ENCODE measurements at regions not wholly inside any gene's neighbourhood (a gene's known extent, or its start where the extent isn't known, plus 50 kb on each side); places are given as distances from the start of the nearest gene placed in this dataset.

DNA sequence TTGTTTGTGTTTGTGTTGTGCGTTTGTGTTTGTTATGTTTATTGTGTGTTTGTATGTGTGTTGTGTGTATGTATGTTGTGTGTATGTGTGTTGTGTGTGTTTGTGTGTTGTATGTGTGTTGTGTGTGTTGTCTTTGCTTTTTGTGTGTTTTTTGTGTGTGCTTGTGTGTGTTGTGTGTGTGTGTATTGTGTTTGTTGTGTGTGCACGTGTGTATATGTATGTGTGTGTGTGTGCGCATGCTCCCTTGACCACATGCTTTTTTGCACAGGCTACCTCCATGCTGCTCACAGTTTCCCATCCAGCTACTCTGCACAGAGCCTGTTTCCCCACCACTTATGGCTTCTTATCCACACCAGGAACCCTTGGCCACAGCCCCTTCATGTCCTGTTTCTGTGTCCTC is 720.0 kb upstream of the ADAMTS16 start:
- DNase-seq: no peak

DNA sequence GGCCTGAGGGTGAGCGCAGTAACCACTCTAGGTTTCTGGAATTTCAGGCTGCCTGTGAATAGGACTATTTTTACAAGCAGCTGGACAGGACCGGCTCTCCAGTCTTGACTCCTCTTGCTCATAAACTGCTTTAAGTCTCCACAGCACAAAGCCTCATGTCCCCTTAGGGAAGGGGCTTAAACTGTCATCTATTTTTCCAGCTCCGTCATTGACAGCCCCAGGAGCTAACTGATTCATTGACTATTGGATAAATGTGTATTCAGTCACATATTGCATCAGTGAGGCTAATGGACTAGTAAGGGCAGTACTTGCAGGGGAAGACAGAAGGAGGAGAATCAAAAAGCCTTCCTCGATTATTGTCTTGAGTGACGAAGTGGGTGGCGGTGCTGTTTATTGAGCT is 719.4 kb upstream of the ADAMTS16 start:
- no peak for DNase-seq

DNA sequence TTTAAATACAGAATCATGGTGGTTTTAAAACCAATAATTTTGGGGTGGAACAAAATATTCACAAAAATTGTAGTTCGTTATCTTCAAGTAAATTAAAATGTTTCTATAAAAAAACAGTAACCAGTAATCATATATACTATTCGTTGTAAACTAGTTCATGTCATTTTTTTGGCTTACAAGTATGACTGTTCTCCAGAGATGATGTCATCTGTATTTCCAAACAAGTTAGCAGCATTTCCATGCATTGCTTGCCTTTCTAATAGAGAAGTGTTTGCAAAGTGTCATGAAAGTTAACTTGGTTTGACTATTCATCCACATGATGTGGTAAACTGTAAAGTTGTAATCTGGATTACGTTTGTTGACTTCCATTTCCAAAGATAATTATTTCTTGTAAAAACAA is 717.9 kb upstream of the ADAMTS16 start:
- DNase-seq: no peak

DNA sequence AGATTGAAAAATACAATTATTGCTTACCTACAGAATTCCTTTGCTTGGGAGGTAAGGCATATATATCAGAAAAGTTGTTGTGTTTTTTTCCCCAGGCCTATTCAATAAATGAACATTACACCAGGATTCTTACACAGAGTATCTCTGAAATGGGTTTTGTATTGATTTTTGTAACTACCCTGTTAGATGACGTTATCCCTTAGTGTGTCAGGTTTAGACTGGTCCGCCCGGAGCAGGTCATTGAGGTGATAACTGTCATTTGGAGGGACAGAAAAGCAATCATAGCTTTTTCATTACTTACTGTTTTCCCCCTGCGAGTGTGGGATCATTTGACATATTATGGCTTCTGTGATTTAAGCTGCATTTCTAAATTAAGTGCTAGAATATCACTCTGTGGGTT is 715.2 kb upstream of the ADAMTS16 start:
- no peak for DNase-seq

DNA sequence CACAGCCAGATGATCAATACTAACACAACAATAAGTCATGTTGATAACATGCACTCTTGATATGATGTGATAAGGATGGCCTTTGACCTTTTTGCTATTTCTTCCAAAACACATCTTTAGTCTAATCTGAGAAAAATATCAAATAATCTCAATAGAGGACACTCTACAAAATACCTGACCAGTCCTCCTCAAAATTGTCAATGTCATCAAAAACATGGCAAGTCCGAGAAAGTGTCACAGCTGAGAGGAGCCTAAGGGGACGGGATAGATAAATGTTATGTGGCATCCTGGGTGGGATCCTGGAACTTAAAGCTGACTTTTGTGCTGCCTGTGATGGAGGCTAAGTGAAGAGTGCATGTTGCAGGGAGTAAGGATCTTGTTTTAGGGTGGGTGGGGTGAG is 699.6 kb upstream of the ADAMTS16 start:
- no peak for DNase-seq

GRCh38 chr5:4442221-4442620 is 697.9 kb upstream of the ADAMTS16 start:
- no peak for DNase-seq

DNA sequence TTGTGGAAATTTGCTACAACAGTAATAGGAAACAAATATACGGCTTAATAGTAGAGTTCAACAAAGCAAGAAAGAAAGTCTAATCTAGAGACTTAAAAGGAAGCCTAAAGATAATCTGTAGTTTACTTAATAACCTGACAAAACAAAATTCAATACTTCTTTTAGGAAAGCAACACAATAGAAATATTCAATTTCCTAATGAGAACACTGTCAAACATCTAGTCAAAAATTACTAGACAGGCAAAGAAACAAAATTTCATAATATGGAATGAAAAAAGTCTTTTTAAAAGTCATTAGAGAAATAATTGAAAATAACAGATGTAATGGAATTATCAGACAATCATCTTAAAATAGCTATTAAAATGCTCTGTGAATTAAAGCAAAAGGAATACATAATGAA is 692.5 kb upstream of the ADAMTS16 start:
- no peak for DNase-seq

- no peak for DNase-seq
These were observed 686.5 kb upstream of the ADAMTS16 start for GRCh38 chr5:4453655-4454054.

- DNase-seq: no peak
These were observed 660.7 kb upstream of the ADAMTS16 start for GRCh38 chr5:4479426-4479825.

DNA sequence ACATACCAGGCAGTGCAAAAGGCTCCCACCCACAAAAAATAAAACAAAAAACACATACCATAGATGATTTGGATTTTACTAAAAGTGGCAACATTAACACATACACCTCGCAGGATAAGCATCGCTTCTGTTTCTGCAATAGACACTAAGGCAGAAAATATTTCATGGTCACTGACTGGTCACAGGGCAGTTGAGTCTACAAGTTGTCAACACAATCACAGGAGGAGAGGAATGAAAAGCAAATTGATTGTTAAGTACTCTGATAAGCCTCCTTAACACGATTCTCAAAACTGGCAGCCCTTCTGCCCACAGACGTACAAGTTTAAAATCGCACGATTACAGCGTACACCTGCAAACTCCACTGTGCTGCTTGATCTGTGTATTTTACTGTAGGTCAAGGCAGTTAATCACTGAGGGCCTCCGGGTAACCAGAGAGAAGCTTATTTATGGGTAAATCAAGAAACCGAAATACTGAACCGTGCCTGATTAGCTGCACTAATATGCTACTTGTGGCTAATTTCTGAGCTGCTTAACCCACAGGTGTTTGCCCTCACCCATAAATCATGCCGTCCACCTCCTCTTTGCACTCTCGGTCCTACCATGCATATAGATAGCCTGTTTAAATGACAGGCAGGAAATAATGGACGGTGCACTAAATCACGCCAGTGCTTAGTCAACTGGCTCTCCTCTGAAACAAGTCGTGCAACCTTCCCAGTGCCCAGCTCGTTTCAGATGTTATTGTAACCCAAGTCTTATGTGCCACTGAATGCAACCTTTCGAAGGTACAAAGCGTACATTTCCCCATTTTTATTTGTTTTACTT is 659.4 kb upstream of the ADAMTS16 start:
- peak; percentile 9 for DNase-seq

DNA sequence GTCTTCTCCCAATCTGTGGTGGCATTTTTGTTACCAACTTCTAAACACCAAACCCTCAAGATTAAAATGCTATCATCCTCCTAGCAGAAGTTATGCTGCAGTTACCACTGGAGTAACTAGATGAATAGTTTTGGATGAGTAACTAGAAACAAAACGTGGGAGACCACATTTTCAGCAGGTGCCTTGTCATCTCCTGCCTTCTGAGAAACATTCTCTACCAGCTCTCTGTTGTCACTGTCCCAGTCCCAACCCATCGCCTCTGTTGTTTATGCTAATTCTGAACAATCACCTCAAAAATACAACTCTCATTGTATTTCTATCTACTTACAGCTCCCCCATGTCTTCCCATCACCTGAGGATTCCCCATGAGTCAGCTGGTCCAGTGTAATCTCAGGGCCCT is 652.5 kb upstream of the ADAMTS16 start:
- DNase-seq: no peak

DNA sequence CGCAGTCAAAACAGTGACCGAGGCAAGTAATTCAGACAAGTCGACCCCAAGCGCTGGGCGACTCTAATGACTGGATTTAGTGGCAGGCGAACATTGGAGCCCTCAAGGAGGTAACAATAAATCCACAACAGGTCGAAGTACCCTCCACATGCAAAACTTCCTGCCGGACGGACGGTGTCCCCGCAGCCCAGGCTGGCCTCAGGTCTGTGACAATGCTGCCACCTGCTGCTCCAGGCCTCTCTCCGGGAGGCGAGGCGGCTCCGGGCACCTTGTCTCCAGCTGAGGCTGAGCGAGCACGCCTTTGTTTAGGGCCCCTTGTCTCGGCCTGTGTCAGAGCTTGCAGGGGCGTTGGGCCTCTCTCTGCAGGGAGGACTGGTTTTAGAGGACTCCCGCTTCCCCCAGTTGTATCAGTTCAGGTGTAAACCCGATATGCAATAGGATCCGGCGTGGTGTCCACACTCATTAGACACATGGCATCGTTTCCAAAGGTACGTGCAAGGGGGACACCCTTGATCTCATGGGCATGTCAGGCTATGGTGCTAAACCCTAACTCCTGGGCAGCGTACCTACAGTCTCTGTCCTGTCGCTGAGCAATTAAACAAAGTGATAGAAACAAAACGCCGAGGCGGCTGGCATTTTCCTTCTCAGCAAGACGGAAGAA is 628.0 kb upstream of the ADAMTS16 start:
- DNase-seq: no peak

- DNase-seq: no peak
These were observed 626.7 kb upstream of the ADAMTS16 start for GRCh38 chr5:4513381-4513780.

GRCh38 chr5:4514067-4514648 is 626.0 kb upstream of the ADAMTS16 start:
- DNase-seq: peak; percentile 56

DNA sequence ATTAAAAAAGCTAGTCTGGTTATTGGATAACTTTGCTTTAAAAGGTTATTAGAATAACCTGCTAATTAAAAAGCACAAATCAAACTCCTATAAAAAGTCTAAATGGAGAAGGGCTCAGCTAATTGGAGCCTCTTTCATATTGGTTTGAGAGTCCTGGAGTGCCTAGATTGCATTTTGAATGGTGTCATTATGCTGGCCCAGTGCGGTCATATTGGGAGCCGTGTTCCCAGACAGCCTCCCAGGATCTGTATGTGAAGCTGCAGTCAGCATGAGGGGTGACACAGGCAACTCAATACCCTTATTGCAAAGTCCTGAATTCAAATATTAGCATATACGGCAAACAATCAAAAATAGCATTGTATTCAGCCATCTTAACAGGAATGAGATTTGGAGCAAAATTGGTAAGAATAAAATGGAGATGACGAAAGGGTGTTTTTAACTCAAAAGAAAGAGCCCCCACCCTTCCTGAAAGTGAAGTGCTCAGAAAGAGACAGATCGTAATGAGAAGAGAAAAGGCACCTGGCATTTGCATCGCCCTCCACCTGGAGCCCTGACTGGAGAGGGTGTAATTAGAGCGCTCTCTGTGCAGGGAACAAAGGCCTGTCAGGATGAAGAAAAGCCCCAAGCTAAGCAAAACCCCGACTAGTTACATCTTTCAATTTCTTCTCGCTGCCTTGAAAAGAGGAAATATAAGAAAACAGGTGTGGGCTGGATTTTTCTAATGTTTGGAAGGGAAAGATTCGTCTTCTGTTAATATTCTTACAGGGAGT is 621.0 kb upstream of the ADAMTS16 start:
- DNase-seq: peak; percentile 75

DNA sequence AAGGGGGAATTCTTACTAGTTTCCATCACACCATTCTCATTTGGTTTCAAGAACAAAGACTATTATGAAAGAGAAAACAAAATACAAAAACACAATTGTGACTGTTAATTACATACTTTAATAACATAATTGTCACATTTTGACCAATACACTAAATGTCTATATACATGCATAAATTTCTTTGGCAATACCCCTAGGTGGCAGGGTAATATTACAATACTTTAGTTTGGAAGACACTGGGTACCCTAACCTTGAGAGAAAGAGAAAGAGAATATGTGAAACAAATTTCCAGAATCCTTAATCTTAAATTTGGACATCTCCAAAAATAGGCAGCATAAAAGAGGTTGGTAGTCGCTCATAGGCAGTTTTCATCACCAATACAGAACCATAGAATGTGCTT is 619.6 kb upstream of the ADAMTS16 start:
- no peak for DNase-seq

- no peak for DNase-seq
These were observed 617.1 kb upstream of the ADAMTS16 start for GRCh38 chr5:4523038-4523437.

DNA sequence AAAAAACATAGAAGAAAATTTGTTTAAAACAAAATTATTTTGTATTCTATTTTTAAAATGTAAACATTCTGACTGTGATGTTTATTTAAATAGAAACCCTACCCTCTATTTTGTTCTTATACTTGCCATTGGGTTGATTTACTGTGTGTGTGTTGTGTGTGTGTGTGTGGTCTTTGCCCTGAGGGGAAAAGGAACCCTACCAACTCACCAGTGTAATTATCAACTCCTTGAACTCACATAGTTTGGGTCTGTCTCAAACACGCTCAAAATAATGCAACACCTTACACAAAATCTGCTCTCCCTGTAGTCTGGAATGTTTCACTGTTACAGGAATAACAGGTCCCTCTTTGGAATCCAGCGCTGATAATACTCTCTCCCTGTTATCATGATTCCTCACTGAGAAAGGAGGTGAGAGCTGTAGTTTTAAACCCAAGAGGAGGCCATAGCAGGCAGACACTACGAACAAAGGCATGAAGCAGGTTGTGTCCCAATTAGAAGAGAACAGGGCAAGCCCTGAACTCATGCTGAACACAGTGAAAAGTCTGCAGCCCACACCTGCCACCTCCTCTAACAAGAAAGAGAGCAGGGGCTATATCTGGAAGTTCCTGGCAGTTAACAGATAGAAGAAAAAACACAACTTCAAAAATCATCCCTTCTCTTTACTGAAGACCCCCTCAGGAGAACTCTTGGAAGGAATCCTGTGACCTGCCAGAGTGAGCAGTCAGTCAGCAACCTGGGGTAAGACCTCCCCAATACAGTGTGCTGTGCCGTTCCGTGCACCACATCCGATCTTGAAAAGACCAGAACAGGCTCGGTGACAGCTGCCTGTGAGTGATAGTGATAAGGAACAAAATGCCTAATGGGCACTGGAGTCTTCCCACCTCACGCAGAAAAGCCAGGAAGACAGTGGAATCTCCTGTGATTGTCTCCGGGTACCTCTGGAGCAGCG is 608.1 kb upstream of the ADAMTS16 start:
- no peak for DNase-seq

- DNase-seq: no peak
These were observed 607.4 kb upstream of the ADAMTS16 start for GRCh38 chr5:4532705-4533080.

DNA sequence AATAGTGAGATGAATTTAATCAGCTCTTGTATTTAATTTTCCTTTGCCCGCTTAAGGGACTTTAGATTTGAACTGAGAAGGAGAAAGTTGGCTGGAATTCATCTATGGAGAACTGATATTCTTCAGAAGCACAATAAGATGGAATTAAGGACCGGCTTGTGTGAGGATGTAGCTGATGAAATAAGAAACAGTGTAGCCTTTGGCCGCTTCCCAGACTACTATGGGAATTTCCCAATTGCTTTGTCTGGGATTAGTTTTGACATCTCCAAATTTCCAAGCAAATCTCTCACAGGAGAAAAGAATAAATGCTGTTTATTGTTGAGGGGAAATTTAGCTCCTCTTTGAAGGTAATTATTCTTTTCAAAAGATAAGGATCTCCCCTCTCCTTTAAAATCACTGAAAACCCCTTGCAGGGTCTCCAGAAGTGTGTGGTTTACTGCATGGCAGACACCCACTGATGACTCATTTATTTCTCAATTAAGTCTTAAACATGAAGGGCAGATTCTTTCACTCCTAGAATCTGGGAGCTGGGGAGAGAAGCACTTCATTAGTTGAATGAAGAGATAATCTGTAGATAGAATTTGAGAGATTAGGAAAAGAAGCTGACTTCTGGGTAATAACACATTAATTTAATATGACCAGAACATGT is 606.5 kb upstream of the ADAMTS16 start:
- no peak for DNase-seq

- DNase-seq: no peak
These were observed 602.6 kb upstream of the ADAMTS16 start for GRCh38 chr5:4537489-4537888.
